ENCODE measurements at regions not wholly inside any gene's neighbourhood (a gene's known extent, or its start where the extent isn't known, plus 50 kb on each side); places are given as distances from the start of the nearest gene placed in this dataset.

DNA sequence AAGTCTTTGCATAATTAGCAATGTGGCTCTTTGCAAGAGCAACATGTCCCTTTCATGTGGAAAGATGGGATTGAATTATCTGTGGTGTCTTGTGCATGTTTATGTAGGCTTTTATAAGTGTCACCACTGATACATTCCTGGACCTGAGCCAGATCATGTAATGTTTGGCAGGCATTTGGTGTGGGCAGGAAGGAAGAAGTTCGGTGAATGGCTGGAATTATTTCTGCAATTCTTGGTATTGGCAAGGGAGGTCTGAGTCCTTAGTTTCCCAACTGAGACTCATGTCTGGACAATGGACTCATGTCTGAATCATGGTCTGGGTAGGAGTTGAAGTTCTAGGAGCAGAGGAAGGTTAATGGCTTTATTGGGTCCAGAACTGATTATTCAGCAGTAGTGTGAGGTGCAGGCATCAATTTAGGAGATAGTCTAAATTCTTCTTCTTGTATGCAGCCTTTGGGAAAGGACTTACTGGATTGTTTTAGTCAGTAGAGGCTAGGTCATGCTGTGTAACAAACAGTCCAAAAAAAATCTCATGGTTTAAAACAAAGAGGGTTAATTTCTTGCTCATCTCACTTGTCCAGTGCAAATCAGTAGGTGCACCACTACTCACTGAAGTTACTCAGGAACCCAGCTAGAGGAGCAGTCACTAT lies 186.5 kb upstream of the LHX5 start:
- Mint-ChIP-seq H3K4me1 (ENCODE audit: low read depth, unreplicated experiment) (no peaks in the 10 kb centered on the region), H3K9me3 (ENCODE audit: low read depth, unreplicated experiment) (no peaks in the 10 kb centered on the region), H3K4me3 (ENCODE audit: low read depth, unreplicated experiment) (no peak overlapping the region), H3K27me3 (ENCODE audit: unreplicated experiment) (peaks cover 85% of the 10 kb centered on the region), H3K36me3 (ENCODE audit: insufficient read depth, unreplicated experiment) (no peaks in the 10 kb centered on the region), H3K27ac (ENCODE audit: unreplicated experiment) (no peak overlapping the region)
- BruUV-seq (replicated peaks): no TSS peak
- DNase-seq: no peak
- CTCF ChIA-PET: no interaction called here
- TF ChIP-seq, protein P1, sequence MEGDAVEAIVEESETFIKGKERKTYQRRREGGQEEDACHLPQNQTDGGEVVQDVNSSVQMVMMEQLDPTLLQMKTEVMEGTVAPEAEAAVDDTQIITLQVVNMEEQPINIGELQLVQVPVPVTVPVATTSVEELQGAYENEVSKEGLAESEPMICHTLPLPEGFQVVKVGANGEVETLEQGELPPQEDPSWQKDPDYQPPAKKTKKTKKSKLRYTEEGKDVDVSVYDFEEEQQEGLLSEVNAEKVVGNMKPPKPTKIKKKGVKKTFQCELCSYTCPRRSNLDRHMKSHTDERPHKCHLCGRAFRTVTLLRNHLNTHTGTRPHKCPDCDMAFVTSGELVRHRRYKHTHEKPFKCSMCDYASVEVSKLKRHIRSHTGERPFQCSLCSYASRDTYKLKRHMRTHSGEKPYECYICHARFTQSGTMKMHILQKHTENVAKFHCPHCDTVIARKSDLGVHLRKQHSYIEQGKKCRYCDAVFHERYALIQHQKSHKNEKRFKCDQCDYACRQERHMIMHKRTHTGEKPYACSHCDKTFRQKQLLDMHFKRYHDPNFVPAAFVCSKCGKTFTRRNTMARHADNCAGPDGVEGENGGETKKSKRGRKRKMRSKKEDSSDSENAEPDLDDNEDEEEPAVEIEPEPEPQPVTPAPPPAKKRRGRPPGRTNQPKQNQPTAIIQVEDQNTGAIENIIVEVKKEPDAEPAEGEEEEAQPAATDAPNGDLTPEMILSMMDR (IDR thresholded peaks at IDR 0.05; ENCODE audit: unreplicated experiment): no peak
- intact Hi-C loops (cut with micrococcal nuclease; ENCODE audit: unreplicated experiment): no loop called here

- BruUV-seq (replicated peaks): no TSS peak
- DNase-seq: no peak
- Mint-ChIP-seq H3K36me3 (ENCODE audit: insufficient read depth, unreplicated experiment) (no peaks in the 10 kb centered on the region), H3K9me3 (ENCODE audit: low read depth, unreplicated experiment) (no peaks in the 10 kb centered on the region), H3K27ac (ENCODE audit: unreplicated experiment) (no peak overlapping the region), H3K4me3 (ENCODE audit: low read depth, unreplicated experiment) (no peak overlapping the region), H3K27me3 (ENCODE audit: unreplicated experiment) (peaks cover 85% of the 10 kb centered on the region), H3K4me1 (ENCODE audit: low read depth, unreplicated experiment) (no peaks in the 10 kb centered on the region)
- CTCF ChIA-PET: no interaction called here
- TF ChIP-seq, protein P1 (IDR thresholded peaks at IDR 0.05; ENCODE audit: unreplicated experiment): no peak
- intact Hi-C loops (cut with micrococcal nuclease; ENCODE audit: unreplicated experiment): no loop called here
Observed at GRCh38 chr12:113655919-113656318, 184.2 kb upstream of the LHX5 start.

- no peaks in the 10 kb centered on the region for H3K4me1 Mint-ChIP-seq (ENCODE audit: low read depth, unreplicated experiment)
Observed at GRCh38 chr12:113655479-113655878, 183.8 kb upstream of the LHX5 start.

GRCh38 chr12:113651662-113652061 lies 180.0 kb upstream of the LHX5 start:
- CTCF ChIA-PET: no interaction called here
- DNase-seq: no peak
- intact Hi-C loops (cut with micrococcal nuclease; ENCODE audit: unreplicated experiment): no loop called here
- Mint-ChIP-seq H3K36me3 (ENCODE audit: insufficient read depth, unreplicated experiment) (no peaks in the 10 kb centered on the region), H3K27ac (ENCODE audit: unreplicated experiment) (no peak overlapping the region), H3K4me3 (ENCODE audit: low read depth, unreplicated experiment) (no peak overlapping the region), H3K9me3 (ENCODE audit: low read depth, unreplicated experiment) (no peaks in the 10 kb centered on the region), H3K27me3 (ENCODE audit: unreplicated experiment) (peaks cover 95% of the 10 kb centered on the region), H3K4me1 (ENCODE audit: low read depth, unreplicated experiment) (no peaks in the 10 kb centered on the region)
- TF ChIP-seq, protein P1 (IDR thresholded peaks at IDR 0.05; ENCODE audit: unreplicated experiment): no peak
- no TSS peak for BruUV-seq (replicated peaks)

More at GRCh38 chr12:113655479-113655878, 183.8 kb upstream of the LHX5 start:
- Mint-ChIP-seq H3K9me3 (ENCODE audit: low read depth, unreplicated experiment) (no peaks in the 10 kb centered on the region), H3K4me3 (ENCODE audit: low read depth, unreplicated experiment) (no peak overlapping the region), H3K36me3 (ENCODE audit: insufficient read depth, unreplicated experiment) (no peaks in the 10 kb centered on the region), H3K27ac (ENCODE audit: unreplicated experiment) (no peak overlapping the region), H3K27me3 (ENCODE audit: unreplicated experiment) (peaks cover 86% of the 10 kb centered on the region)
- CTCF ChIA-PET: no interaction called here
- BruUV-seq (replicated peaks): no TSS peak
- TF ChIP-seq, protein P1 (IDR thresholded peaks at IDR 0.05; ENCODE audit: unreplicated experiment): no peak
- intact Hi-C loops (cut with micrococcal nuclease; ENCODE audit: unreplicated experiment): no loop called here
- DNase-seq: no peak

Measured in Calu3 (cell line).